GM21723 (cell line): ENCODE measurements at regions not wholly inside any gene's neighbourhood (a gene's known extent, or its start where the extent isn't known, plus 50 kb on each side); places are given as distances from the start of the nearest gene placed in this dataset.
"Not testable (repeated sequence)": the region's sequence is repeated elsewhere in the genome, so short reads cannot be mapped to it uniquely, and the experiment has no call there.

Experiments
- ATAC-seq: cut with Tn5 transposase; IDR thresholded peaks from one replicate; pipeline ENCODE4 v1.9.1; 2021; ENCODE audit warnings: mild to moderate bottlenecking, moderate library complexity; ENCODE audit not compliant: unreplicated experiment

DNA sequence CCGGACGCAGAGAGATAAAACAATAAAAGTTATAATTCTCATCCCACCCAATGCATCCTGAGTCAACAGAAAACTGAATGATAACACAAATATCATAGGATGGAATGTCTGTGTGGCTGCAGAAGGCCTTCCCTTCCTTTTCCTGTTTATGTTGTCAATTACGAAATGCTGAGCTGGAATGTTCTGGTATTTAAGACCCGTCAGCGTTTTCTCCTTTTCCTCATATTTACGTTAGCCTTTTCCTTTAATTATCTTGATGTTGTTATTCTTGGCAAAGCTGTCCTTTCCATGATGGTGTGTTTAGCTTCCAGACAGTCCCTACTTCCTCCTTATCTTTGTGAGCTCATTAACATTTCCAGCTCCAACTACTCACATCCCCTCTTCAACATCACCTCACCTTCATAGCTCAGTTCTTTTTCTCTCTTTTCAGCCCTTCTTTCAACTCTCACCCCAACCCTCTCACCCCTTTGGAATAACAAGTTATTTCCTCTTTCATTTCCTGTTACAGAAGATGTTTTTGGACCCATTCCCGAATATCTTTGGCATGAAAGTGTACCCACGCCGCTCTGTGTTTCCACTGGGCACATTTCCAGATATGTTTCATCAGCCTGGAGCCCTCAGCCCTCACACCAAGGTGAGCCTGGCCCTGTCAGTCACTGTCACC is 221.6 kb downstream of the NR2F1-AS1 start:
- ATAC-seq: no peak

DNA sequence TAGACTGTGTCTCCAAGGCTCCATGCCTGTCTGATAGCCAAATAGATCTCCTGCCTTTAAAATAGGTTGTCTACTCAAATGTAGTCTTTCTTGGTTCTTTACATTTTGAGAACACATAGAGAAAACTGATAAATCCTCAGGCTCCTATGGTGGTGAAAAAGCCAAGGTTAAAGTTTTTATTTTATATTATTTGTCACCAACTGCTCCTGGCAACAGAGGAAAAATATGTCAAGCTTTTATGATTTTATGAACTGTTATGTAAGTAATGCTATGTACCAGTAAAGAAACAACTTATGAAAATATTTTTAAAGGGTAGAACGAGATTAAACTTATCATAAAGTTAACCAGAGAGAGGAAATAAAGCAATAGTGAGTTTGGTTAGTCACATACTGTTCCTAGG is 222.8 kb downstream of the NR2F1-AS1 start:
- ATAC-seq: no peak

DNA sequence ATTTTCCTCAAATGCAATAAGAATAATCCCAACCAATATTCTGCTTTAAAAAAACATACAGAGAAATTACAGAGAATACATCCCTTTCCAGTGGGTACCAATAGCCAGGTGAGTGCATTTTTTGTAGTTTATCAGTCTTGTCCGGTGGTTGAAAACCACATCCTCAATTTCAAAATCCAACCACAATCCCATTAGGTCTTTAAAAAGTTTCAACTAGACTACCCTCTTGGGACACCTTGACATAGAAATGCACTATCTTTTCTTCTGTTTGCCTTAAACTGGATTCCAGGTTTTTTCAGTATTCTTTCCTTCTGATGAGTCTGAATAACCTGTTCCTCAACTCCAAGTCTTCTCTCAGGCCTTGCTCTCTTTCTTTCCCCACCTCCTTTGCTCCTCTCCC is 223.3 kb downstream of the NR2F1-AS1 start:
- ATAC-seq: no peak

DNA sequence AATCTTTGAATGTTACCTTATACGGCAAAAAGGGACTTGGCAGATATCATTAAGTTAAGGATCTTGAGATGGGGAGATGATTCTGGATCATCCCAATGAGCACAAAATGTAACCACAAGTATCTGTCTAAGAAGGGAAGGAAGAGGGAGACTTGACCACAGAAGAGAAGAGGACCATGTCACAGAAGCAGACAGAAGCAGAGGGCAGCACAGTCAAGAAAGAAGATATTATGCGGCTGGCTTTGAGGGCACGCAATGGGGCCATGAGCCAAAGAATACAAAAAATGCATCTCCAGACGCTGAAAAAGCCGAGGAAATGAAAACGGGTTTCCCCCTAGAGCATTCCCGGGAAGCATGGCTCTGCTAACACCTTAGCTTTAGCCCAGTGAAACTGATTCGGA is 225.3 kb downstream of the NR2F1-AS1 start:
- no peak for ATAC-seq

DNA sequence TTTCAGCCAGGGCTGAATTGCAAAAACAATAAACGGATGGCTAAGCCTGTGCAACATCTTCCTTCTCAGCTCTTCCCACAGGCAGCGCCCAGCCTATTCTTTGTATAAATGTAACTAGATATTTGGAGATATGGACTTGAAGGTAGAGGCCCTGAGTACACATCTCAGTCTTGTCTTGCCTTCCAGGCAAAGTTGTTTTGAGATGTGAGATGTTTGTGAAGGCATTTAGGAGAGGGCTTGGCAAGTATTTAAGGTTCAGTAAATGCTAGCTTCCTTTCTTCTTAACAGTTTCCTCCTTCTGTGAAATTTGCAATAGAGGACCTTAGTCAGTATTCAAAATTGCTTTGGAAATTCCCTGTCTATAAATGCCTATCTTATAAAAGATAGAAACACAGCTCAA is 228.8 kb downstream of the NR2F1-AS1 start:
- ATAC-seq: no peak

DNA sequence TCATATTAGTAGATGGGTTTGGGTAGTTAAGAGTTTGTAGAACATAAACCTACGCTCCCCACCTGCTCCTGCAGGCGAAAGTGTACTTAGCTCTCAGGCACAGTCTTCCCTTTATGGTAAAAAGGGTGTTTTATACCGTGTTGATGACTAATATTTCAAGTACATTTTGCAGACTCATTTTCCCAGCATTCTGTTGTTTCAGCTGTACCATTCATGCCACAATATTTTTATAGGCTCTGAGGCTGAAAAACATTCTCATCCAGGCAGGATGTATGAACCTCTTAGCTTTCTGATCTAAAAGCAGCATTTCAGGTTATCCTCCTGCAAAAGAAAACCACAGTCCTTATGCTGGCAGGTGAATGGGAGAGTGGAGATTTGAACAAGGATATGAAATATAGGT is 231.4 kb downstream of the NR2F1-AS1 start:
- no peak for ATAC-seq

DNA sequence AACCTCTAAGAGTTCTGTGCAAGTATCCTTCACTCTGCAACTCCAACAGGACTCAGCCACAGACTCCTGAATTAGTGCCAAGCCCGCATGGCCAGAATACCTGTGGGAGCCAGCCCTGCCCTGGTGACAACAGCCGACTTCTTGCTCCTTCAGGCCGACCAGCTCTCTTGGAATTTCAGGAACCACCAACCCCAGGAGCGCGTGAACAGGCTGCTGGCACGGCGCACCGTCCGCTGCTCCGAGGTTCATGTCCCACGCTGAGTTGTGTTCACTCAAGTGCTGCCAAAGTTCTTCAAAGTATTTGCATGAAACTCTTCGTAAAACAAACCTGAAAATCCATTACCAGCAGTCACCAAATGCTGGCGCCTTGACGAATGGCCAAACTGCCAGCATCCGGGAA is 232.8 kb downstream of the NR2F1-AS1 start:
- ATAC-seq: no peak

DNA sequence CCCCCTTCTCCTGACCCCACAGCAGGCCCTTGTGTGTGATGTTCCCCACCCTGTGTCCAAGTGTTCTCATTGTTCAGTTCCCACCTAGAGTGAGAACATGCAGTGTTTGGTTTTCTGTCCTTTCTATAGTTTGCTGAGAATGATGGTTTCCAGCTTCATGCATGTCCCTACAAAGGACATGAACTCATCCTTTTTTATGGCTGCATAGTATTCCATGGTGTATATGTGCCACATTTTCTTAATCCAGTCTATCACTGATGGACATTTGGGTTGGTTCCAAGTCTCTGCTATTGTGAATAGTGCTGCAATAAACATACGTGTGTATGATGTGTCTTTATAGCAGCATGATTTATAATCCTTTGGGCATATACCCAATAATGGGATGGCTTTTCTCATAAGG is 234.2 kb downstream of the NR2F1-AS1 start:
- ATAC-seq: not testable (repeated sequence)

DNA sequence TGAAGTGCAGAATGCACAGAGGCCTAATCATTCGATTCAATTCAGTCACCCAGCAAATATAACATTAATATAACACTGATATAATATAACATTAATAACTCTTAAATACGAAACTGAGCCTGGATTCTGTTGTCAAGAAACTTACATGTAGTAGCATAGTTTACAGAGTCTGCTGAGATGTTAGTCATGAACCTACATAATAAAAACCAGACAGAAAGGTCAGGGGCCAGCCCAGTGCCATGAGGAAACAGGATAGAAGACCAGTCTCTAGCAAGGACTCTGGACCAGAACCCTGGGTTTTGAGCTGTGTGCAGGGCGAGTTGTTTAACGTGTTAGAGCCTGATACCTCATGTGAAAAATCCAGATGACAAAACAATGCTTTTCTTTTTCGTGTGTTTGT is 234.7 kb downstream of the NR2F1-AS1 start:
- ATAC-seq: no peak

DNA sequence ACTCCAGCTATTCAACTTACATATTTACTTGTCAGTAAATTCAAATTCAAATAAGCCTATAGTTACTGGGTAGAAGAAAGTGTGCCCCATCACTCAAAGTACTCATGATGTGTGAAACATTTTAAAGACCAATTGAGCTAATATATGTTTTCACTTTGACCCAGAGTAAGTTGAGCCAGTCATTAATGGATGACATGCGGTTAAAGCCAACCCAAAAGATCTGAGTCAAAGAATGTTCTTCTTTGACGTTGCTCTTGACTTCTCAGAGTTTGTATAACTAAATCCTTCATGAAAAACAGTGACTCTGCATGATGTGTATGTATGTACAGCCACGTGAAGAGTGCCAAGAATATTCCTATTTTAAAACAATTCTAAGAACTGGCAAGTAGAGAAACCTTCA is 237.4 kb downstream of the NR2F1-AS1 start:
- no peak for ATAC-seq

DNA sequence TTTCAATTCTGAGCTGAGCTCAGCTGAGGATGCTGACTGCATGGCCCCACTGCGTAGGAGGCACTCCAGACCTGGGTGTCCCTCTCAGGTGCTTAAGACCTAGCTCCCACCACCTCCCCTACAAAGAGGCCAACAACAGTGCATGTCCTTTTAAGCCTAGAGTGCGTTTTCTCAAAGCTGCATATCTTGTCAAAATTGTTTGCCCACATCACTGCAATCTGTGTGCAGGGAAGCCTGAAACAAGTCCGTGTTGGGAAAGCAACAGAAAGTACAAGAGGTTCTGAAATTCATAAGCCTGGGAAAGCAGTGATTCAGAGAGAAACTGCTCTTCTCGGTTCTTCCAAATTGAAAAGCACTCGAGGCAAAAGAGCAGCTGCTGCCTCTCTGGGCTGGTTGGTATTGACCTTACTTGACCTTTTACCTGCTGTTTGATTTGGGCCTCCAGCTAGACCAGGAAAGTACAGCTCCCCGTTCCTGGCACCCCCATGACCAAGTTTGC is 238.4 kb downstream of the NR2F1-AS1 start:
- peak; percentile 77 for ATAC-seq

DNA sequence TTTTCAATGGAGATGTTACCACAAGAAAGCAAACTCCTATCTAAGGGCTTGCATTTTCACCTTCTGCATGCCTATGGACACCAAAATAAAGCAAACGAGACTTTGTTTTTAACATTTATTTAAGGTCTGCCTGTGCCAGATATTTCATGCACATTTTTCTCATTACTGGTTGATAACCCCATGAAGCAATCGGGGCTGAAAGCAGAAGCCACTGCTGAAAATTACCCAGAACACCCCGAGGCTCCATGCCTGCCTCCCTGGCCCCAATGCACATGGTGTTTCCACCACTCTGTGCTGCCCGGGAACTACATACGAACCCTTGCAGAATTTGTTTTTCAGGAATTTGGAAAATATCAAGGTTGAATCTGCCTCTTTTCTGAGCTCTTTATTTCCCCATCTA is 240.1 kb downstream of the NR2F1-AS1 start:
- no peak for ATAC-seq

DNA sequence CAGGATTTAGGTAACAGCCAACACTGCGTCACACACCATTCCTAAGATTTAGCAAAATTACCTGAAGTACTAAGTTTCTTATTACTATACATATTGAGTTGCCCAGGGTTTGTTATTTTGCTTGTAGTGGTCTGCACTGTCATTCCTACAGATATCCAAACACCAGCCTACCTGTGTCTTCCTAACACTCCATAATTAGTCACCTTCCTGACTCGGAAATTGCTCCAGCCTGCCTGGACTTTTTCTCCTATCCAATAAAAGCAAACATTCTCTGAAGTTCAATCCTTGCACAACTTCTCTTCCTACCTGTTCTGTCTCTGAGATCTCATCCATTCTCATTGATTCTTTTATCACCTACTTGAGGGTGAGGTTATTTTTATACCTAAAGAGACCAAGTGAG is 243.9 kb downstream of the NR2F1-AS1 start:
- no peak for ATAC-seq

DNA sequence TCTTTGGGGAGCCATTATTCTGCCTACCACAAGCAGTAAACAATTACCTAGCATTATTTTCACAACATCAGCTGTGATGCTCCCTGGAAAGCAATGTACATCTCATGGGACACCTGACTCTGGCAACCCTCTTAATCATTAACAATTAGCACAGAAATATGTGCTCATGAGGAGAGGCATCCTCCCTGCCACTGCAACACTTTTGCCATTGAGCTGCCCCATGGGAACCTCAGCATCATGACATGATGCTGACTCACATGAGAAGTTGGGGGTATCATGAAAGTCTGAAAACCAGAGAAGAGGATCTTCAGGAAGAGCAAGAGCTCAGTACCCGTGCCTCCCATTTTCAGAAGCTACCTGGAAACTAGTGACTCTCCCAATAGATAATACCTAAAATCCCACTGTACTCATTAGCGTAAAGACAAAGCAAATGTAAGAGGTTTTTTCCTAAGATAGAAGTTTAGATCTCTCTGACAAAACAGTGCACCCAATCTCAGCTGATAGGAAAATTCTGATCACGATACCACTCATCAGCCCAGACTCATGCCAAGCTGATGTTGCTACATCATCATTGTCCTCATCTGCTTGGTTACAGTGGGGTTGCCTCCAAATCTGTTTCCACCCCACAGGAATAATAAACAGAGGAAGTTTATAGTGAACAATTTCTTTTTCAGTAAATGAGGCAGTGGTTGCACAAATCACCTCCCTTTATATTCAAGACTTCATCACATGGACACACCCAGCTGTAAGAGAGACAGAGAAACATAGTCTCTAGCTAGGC is 244.5 kb downstream of the NR2F1-AS1 start:
- no peak for ATAC-seq

DNA sequence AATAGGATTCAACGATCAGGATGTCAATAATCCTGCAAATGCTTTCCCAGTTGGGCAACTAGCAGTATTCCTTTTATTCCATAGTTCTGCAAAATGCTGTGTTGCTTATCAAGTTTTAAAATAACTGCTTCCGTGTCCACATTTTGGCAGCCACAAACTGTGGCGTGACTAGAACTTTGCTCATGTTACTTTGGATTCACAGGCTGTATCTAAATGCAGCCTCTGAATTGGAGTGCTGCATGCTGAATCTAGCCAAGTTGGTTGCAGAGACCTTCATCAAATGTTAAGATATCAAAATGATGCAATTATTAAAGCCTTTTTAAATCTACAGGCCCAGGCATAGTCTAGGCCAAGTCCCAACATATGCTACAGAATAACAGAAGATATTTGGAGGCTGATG is 249.2 kb downstream of the NR2F1-AS1 start:
- no peak for ATAC-seq

DNA sequence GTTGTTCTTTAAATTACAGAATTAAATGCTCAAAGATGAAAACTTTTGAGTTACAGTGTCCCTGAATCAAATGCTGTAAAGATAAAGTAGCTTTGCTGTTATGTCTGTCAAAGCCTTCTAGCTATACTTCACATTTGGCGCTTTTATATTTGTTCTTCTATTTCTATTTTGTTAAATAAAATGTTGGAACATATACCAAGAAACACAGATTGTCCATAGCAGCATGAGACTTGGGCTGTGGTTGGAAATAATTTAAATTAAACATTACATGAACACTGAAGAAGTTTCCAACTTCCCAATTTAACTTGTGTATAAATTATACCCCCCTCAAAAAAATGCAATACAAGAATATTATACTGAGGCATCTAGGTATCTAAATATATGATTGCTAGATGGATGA is 249.8 kb downstream of the NR2F1-AS1 start:
- ATAC-seq: no peak

DNA sequence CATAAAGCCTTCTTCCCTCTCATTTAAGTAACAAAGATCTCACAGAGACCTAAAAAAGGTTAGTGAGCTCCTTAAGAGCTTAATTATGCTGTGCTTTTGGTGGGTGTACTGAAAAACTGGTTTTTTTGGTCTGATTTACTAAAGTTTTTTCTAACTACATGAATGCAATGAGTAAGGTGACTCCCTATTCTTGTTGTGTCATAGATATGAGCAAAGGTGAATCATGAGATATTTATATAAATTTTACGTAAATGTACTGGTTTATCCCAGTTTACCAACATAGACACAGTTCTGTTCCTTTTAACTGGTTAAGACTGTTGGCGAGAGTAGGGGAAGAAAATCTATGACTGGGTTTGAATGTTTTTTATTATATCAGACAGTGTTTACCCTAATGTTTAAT is 250.5 kb downstream of the NR2F1-AS1 start:
- no peak for ATAC-seq

DNA sequence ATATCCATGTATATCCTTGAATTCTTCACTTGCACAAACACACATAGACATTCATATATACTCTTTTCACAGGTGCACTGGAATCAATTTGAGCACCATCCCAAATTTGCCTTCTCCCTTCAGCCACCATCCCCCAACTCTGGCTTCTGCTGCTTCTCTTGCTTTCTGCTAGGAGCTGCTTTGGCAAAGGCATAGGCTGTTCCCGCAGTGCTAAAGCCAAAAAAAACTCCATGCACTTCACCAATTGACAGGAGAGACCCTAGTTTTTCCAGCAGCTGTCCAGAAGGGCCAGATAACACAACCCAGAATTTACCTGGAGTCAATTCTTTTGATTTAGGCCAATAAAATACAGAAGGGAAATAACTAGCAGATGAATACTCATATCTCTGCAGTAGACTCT is 251.3 kb downstream of the NR2F1-AS1 start:
- ATAC-seq: no peak

DNA sequence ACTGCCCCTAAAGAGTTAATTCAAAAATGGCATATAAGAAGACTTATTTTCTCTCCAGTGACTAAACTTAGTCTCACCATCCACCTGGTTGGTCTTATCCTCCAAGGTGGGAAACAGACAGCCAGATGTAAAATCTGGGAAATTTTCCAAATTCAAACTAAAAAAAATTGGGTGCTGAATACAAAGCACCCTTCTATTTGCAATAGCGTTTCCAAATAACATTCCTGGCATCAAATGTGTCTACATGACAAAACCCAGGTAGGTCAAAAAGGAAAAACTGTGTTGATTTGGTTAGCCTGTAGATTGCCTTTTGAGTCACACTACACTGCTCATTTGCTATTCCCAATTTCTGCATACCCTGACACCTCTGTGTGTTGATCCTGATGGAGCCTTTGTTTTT is 252.2 kb downstream of the NR2F1-AS1 start:
- no peak for ATAC-seq

DNA sequence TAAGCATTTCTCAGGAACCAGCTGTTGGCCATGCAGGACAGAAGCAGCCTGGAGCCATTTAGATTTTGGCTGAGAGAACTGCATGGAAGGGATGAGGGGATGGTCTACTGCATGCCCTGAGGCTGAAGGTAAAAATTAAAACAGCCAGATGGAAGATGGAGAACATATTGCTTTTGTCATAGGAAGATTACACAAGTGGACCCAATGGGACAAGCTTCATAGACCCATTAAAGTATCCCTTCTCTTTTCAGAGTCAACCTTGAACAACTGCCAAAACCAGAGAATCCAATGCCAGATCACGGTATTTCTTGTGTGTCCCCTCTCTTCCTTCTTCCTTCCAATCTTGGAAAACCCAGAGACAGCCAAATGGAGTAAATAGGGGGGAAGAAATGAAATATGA is 253.4 kb downstream of the NR2F1-AS1 start:
- no peak for ATAC-seq

DNA sequence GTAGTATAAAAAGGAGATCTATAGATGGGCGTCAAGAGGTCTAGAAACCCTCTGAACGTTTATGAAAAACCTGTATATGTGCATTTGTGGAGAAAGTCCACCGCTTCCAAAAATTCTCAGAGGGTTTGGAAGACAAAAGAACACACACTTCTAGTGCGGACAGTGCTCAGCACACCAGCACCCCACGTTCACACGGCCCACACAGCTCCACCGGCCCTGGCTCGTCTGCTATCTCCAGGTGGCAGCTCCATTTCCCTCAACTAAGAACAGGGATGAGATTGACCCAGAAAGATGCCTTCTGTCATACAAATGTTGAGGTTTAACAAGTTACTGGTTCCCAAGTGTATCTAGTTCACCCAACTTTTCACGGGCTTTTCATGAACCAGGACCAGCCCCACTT is 255.1 kb downstream of the NR2F1-AS1 start:
- no peak for ATAC-seq
